Heart right ventricle (tissue), 16 donors: ENCODE measurements at regions not wholly inside any gene's neighbourhood (a gene's known extent, or its start where the extent isn't known, plus 50 kb on each side); places are given as distances from the start of the nearest gene placed in this dataset.

Source experiments
- ATAC-seq, 8 donors: fragments of 200-7000 bp; cut with Tn5 transposase; one replicate each; pipeline ENCODE4 v1.9.1; 2020; ENCODE audit warnings: mild to moderate bottlenecking in 8 of 8, moderate library complexity in 8 of 8, moderate number of reproducible peaks in 1 of 8
- DNase-seq, 2 donors: peaks; one replicate each; pipeline ENCODE4 v3.0.0-alpha.2; 2020
- H3K27ac ChIP-seq, 10 donors: fragments of 200-600 bp; sonication (generic) in 2 of 10; one replicate each; pipeline versions ENCODE4 v1.5.0 to v1.8.0; 2020 to 2022; ENCODE audit warnings: mild to moderate bottlenecking in 3 of 10
- H3K27me3 ChIP-seq, 7 donors: fragments of 200-600 bp; one replicate each; pipeline ENCODE4 v1.8.0; 2021 to 2022; ENCODE audit warnings: mild to moderate bottlenecking in 2 of 7
- H3K36me3 ChIP-seq, 9 donors: fragments of 200-600 bp; sonication (generic) in 1 of 9; one replicate each; pipeline versions ENCODE4 v1.5.0 to v1.8.0; 2020 to 2022; ENCODE audit warnings: mild to moderate bottlenecking in 2 of 9
- H3K4me1 ChIP-seq, 9 donors: fragments of 200-600 bp; sonication (generic) in 1 of 9; one replicate each; pipeline versions ENCODE4 v1.5.0 to v1.8.0; 2020 to 2022; ENCODE audit warnings: mild to moderate bottlenecking in 4 of 9
- H3K4me3 ChIP-seq, 10 donors: fragments of 200-600 bp; sonication (generic) in 2 of 10; one replicate each; pipeline versions ENCODE4 v1.5.0 to v1.8.0; 2020 to 2022; ENCODE audit warnings: mild to moderate bottlenecking in 7 of 10, moderate library complexity in 2 of 10
- H3K9me3 ChIP-seq, 11 donors: fragments of 200-600 bp in 10 of 11; sonication (generic) in 2 of 11; one replicate each; pipeline versions ENCODE4 v1.5.0 to v1.8.0; 2013 to 2022; ENCODE audit warnings: mild to moderate bottlenecking in 2 of 11, control low read depth in 1 of 11, moderate library complexity in 1 of 11
- WGBS, 2 donors: extraction: QIAGEN DNeasy Blood & Tissue Kit; methylation state at CpG; one replicate each; pipeline ENCODE4 v1.1.7; 2013; ENCODE audit warnings: inconsistent platforms in 1 of 2; 5-methylcytosine and 5-hydroxymethylcytosine counted together
- intact Hi-C, 10 donors: fragments of 100-400 bp; cut with DNase I; formaldehyde crosslinking; loops; one replicate each; pipeline versions ENCODE4 v1.11.1 to v1.14.2; 2022
- TF ChIP-seq, protein P1 (sequence below), 9 donors: fragments of 200-600 bp; sonication (generic) in 2 of 9; IDR thresholded peaks; one replicate each; pipeline versions ENCODE4 v1.5.0 to v1.8.0; 2021 to 2022; ENCODE audit warnings: antibody characterized with exemption in 9 of 9, mild to moderate bottlenecking in 5 of 9, moderate library complexity in 1 of 9
- donor health status: Arrhythmogenic right ventricular cardiomyopathy.
- donor health status: ischemic (EF 13 %, LVEDD 7.1; RV severe dilation, severe dysfunction).
- donor health status: healthy with polysubstance abuse.
- donor health status: DM: no; HTN: yes; CAD: no.
- donor health status: DM: no; HTN: no; CAD: no.
- donor health status: ischemic (EF 25% LVEDD 6.9; RV normal size, moderate dysfunction).
- donor health status: ischemic (EF 25% LVEDD 5.7; RV mildly dilated, moderate dysfunction).
- donor health status: healthy.
- donor health status: DM: yes; HTN: yes; CAD: no.
- donor health status: Ischemic cardiomyopathy.
- donor health status: ischemic (EF 35%, LVEDD 5.7; RV mildly dilated, moderate dysfunction).
- donor health status: nonischemic (EF 11% LVEDD 7.7; RV severe dilation, severe dysfunction).
- donor health status: DM: yes; HTN: yes; CAD: no.
- donor health status: PGD.
- donor health status: ischemic (EF 29% LVEDD 5.4; RV normal size, mild dysfunction).
- donor health status: nonischemic (EF 23%, LVEDD 6.1; RV moderate dilation, normal function).

DNA sequence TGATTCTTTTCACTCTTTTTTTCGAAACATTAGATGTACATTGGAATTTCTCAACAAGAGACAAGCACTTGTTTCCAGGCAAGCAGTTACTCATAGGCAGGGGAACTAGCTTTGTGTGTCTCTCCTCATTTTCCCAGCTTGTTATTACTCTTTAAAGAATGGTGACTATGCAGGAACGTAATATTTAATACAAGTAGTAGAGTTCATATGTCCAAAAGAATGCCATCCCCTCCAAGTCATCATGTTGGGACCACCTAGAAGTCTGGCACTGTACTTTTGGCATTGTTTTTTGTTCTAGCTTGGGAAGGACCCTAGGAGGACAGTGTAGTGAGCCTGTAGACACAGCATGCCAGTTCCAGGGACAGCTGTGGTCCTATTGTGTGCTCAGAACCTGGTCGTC lies 650.7 kb downstream of the INHBA start:
- intact Hi-C loops: loop anchor here in 1 of 10 donors (5.0 kb wide), 1 partner anchor 650 kb away; the partner anchor contains the start of gene INHBA
- DNase-seq: no peak
- Histone ChIP-seq H3K27me3 (no peaks in the 10 kb centered on the region), H3K27ac (peak overlapping the region in 4 of 10 donors; percentile 8 to 39 (median 34)), H3K36me3 (no peaks in the 10 kb centered on the region), H3K9me3 (peaks cover 0 to 2% (median 0%) of the 10 kb centered on the region in 11 donors), H3K4me3 (no peak overlapping the region), H3K4me1 (peaks cover 0 to 15% (median 12%) of the 10 kb centered on the region in 9 donors)
- ATAC-seq: no peak
- TF ChIP-seq, protein P1, sequence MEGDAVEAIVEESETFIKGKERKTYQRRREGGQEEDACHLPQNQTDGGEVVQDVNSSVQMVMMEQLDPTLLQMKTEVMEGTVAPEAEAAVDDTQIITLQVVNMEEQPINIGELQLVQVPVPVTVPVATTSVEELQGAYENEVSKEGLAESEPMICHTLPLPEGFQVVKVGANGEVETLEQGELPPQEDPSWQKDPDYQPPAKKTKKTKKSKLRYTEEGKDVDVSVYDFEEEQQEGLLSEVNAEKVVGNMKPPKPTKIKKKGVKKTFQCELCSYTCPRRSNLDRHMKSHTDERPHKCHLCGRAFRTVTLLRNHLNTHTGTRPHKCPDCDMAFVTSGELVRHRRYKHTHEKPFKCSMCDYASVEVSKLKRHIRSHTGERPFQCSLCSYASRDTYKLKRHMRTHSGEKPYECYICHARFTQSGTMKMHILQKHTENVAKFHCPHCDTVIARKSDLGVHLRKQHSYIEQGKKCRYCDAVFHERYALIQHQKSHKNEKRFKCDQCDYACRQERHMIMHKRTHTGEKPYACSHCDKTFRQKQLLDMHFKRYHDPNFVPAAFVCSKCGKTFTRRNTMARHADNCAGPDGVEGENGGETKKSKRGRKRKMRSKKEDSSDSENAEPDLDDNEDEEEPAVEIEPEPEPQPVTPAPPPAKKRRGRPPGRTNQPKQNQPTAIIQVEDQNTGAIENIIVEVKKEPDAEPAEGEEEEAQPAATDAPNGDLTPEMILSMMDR (IDR thresholded peaks at IDR 0.05): no peak
- WGBS, 2 donors: 84 to 89% methylated on average over 3 of the region's 3 CpGs

DNA sequence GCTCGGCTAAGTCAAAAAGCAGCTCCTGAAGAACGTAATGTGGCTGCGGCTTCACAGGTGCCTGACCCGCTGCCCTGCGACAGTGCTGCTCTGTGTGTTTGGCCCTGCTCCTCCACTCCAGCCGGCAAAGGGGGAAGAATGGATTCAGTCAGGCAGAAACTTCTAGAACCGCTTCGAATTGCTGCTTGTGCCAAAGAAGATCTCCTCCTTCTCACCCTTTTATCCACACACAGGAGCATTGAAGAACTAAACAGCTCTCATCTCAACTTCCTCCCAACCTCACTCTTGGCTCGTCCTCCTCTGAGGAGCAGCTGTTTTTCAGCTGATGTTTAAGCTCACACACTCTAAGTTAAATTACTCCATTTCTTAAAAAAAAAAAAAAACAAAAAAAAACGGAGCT lies 651.4 kb downstream of the INHBA start:
- H3K4me1 ChIP-seq: peaks cover 0 to 22% (median 19%) of the 10 kb centered on the region in 9 donors
- H3K36me3 ChIP-seq: no peaks in the 10 kb centered on the region
- 66% methylated on average over 10 of the region's 10 CpGs for WGBS, 2 donors
- ATAC-seq (peak in 3 of 8 donors; percentile 13 to 48 (median 40)), DNase-seq (peak in 1 of 2 donors; percentile 54)
- no peak overlapping the region for H3K4me3 ChIP-seq
- intact Hi-C loops: loop anchor here in 1 of 10 donors (5.0 kb wide), 1 partner anchor 651 kb away; the partner anchor contains the start of gene INHBA
- TF ChIP-seq, protein P1 (IDR thresholded peaks at IDR 0.05): no peak
- peak overlapping the region in 4 of 10 donors; percentile 8 to 39 (median 34) for H3K27ac ChIP-seq
- H3K27me3 ChIP-seq: no peaks in the 10 kb centered on the region
- no peaks in the 10 kb centered on the region for H3K9me3 ChIP-seq

- TF ChIP-seq, protein P1 (IDR thresholded peaks at IDR 0.05): no peak
- DNase-seq (no peak), ATAC-seq (no peak)
- H3K9me3 ChIP-seq: no peaks in the 10 kb centered on the region
- peaks cover 0 to 27% (median 20%) of the 10 kb centered on the region in 9 donors for H3K4me1 ChIP-seq
- peak overlapping the region in 4 of 10 donors; percentile 8 to 37 (median 32) for H3K27ac ChIP-seq
- 90 to 94% methylated on average over 6 of the region's 6 CpGs for WGBS, 2 donors
- H3K27me3 ChIP-seq: no peaks in the 10 kb centered on the region
- intact Hi-C loops: loop anchor here in 1 of 10 donors (5.0 kb wide), 1 partner anchor 651 kb away; the partner anchor contains the start of gene INHBA
- no peaks in the 10 kb centered on the region for H3K36me3 ChIP-seq
- H3K4me3 ChIP-seq: no peak overlapping the region
Measured at GRCh38 chr7:41051062-41051461, 651.8 kb downstream of the INHBA start.

GRCh38 chr7:41048771-41049170 lies 654.1 kb downstream of the INHBA start:
- H3K4me1 ChIP-seq: peaks cover 0 to 33% (median 23%) of the 10 kb centered on the region in 9 donors
- no peaks in the 10 kb centered on the region for H3K36me3 ChIP-seq
- WGBS, 2 donors: 87 to 98% methylated on average over 2 of the region's 2 CpGs
- no peak overlapping the region for H3K4me3 ChIP-seq
- DNase-seq (no peak), ATAC-seq (no peak)
- H3K27me3 ChIP-seq: no peaks in the 10 kb centered on the region
- TF ChIP-seq, protein P1 (IDR thresholded peaks at IDR 0.05): no peak
- H3K9me3 ChIP-seq: peaks cover 0 to 4% (median 0%) of the 10 kb centered on the region in 11 donors
- H3K27ac ChIP-seq: peak overlapping the region in 5 of 10 donors; percentile 62 to 78 (median 73)
- intact Hi-C loops: loop anchor here in 2 of 10 donors (5.0 to 10.0 kb wide), 2 partner anchors 646 to 649 kb away; no protein-coding TSS in a partner anchor
